AG04449 (cell line): ENCODE measurements at regions not wholly inside any gene's neighbourhood (a gene's known extent, or its start where the extent isn't known, plus 50 kb on each side); places are given as distances from the start of the nearest gene placed in this dataset.

Source experiments
- CTCF ChIA-PET: fragments of 350-600 bp; formaldehyde crosslinking; extraction: SDS; loops from one replicate; lab custom pipeline; 2021; ENCODE audit warnings: antibody characterized with exemption; lab: Yijun Ruan, JAX
- POLR2A ChIA-PET: fragments of 400-600, 350-600 bp; formaldehyde crosslinking; extraction: SDS; loops from one replicate; lab custom pipeline; 2020; ENCODE audit warnings: antibody characterized with exemption, inconsistent platforms; lab: Yijun Ruan, JAX
- DNase-seq: peaks from one replicate; pipeline ENCODE4 v3.0.0-alpha.2; 2010; ENCODE audit warnings: low read depth, low spot score
- H3K4me3 ChIP-seq: 2 replicates; pipeline ENCODE4 v1.5.1; 2011; ENCODE audit warnings: low read depth, mild to moderate bottlenecking, control low read depth, low read length
- TF ChIP-seq, protein P1 (sequence below): IDR thresholded peaks from one replicate; pipeline ENCODE4 v1.5.1; 2011; ENCODE audit warnings: mild to moderate bottlenecking, moderate library complexity, low read length, control low read depth, inconsistent platforms; ENCODE audit not compliant: insufficient read depth; ENCODE audit errors: missing control alignments

DNA sequence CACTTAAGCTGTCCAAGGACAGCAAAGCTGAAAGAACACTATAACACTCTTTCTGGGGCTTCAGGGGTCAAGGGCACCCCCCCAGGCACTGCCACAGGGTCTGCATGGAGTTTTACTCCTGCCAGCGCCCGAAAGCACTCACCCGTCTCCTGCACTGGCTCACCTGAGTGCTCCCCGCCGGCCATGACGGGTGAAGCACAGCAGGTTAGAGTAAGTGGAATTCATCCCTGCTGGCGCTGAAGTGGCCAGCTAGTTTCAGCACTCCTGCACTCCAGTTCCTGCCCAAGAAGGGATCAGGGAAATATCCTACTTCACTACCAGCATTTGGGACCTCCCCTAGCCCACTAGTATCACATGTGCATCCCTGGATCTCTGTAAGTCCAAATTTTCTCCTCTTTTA, 516.0 kb downstream of the ZNF608 start:
- no peak overlapping the region for H3K4me3 ChIP-seq
- DNase-seq, result no peak
- CTCF ChIA-PET, result no interaction called here
- TF ChIP-seq, protein P1, sequence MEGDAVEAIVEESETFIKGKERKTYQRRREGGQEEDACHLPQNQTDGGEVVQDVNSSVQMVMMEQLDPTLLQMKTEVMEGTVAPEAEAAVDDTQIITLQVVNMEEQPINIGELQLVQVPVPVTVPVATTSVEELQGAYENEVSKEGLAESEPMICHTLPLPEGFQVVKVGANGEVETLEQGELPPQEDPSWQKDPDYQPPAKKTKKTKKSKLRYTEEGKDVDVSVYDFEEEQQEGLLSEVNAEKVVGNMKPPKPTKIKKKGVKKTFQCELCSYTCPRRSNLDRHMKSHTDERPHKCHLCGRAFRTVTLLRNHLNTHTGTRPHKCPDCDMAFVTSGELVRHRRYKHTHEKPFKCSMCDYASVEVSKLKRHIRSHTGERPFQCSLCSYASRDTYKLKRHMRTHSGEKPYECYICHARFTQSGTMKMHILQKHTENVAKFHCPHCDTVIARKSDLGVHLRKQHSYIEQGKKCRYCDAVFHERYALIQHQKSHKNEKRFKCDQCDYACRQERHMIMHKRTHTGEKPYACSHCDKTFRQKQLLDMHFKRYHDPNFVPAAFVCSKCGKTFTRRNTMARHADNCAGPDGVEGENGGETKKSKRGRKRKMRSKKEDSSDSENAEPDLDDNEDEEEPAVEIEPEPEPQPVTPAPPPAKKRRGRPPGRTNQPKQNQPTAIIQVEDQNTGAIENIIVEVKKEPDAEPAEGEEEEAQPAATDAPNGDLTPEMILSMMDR, result no peak
- POLR2A ChIA-PET, result no interaction called here

DNA sequence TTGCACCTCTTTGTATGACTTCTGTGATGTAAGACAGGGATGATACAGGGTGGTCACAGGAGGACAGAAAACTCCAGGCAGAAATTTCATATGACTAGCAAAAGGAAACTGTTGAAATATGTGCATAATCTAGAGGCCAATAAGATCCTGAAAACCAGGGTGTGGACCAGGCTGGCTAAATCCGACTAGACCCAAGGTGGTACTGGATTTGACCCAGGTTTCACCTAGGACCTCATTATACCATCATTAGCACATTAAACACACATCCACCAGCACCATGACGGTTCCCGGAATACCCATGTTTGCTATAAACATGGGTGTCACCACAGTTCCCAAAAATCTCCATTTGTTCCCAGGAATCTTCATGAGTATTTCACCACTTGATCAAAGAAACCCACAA, 517.1 kb downstream of the ZNF608 start:
- TF ChIP-seq, protein P1, result no peak
- ChIA-PET POLR2A (no interaction called here), CTCF (no interaction called here)
- no peak overlapping the region for H3K4me3 ChIP-seq
- DNase-seq, result no peak

DNA sequence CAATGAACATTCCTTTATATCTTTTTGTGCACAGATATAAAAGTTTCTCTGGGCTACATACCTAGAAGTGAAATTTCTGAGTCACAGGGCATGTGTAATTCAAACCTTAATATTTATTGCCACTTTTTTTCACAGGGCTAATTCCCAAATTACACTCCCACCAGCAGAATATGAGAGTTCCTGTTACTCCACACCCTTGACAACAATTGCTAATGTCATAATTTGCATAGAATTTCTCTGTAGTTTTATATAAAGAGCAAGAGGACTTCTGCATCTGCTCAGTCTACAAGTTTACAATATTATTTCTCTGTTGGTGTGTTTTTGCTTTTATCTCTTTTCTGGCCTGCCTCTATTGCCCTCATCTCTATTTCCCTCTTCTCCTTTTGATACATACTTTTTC, 518.5 kb downstream of the ZNF608 start:
- ChIA-PET POLR2A (no interaction called here), CTCF (no interaction called here)
- DNase-seq, result no peak
- TF ChIP-seq, protein P1, result no peak
- H3K4me3 ChIP-seq, result no peak overlapping the region

DNA sequence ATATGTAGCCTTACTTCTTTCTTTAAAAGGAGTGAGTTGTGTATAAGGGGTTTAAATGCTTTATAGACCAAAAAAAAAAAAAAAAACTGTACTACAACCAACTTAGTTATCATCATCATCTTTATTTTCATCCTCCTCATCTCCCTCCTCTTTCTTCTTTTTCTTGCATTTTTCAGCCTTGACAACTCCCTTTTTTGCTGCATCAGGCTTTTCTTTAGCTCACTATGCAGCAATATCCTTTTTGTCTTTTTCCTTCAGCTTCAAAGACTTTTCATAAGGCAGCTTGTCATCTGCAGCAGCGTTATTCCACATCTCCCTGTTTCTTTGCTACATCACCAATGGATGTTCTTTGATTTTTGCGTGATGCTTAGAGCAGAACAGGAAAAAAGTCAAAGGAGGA, 526.0 kb downstream of the ZNF608 start:
- H3K4me3 ChIP-seq, result no peak overlapping the region
- POLR2A ChIA-PET, result no interaction called here
- TF ChIP-seq, protein P1, result no peak
- CTCF ChIA-PET, result interaction anchor here (0.6 kb wide), 1 partner anchor 32 kb away, joined by 4 read pairs; no protein-coding TSS in a partner anchor
- no peak for DNase-seq

DNA sequence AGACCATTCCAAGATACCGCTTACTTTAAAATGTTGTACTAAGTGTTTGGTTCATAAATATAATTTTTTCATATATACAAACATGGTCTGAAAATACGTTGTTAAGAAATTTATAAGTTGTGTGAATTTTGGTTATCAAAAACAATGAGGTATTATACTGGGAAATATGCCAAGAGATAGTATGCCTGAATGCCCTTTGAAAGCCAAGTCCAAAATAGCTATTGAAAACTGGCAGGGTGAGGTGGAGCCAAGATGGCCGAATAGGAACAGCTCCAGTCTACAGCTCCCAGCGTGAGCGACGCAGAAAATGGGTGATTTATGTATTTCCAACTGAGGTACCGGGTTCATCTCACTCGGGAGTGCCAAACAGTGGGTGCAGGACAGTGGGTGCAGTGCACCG, 533.5 kb downstream of the ZNF608 start:
- ChIA-PET CTCF (no interaction called here), POLR2A (no interaction called here)
- TF ChIP-seq, protein P1, result no peak
- no peak overlapping the region for H3K4me3 ChIP-seq
- DNase-seq, result no peak

DNA sequence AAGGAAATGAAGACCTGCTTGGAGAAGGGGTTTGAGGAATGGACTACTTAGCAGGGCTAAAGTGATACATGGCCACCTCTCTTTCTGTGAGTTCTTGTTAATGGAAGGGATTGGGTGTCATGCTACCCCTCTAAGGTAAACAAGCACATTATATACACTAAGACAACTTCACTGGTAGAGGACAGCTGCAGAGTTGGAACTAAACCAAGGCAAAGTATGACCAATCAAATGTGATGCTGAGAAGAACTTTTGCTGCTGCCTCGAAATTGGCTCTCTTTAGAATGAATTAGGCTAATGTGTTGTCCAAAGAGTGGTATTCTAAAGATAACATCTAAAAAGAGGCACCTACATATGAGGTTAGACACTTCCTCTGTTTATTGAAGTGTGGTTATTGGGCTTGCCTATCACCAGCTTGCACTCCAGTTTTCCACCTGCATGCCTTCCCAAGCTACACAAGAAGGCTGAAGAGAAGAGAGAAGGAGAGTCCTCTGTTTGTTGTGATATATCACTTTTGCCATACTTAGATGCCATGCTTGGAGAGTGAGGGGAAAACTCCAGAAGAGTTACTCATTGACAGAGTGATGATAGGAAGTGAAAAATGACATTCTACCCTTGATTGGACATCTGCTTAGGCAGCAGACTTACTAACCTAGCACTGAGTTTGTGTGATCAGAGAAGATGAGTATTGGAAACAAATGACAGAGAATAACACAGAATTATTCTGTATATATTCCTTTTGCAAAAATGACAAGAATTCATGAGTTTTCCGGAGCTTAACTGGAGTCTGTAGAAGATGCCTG, 536.1 kb downstream of the ZNF608 start:
- CTCF ChIA-PET, result no interaction called here
- TF ChIP-seq, protein P1, result no peak
- no peak overlapping the region for H3K4me3 ChIP-seq
- POLR2A ChIA-PET, result no interaction called here
- DNase-seq, result no peak
